ENCODE measurements at regions not wholly inside any gene's neighbourhood (a gene's known extent, or its start where the extent isn't known, plus 50 kb on each side); places are given as distances from the start of the nearest gene placed in this dataset.

GRCh38 chr5:7208938-7209337 lies 187.0 kb upstream of the ADCY2 start:
- no peak overlapping the region for H3K4me3 ChIP-seq (ENCODE audit: low read depth, low read length)
- DNase-seq (ENCODE audit: low read depth), result no peak
- TF ChIP-seq CTCF (IDR thresholded peaks at IDR 0.05; ENCODE audit: insufficient read depth, low read depth, low read length, missing control alignments), result no peak

- TF ChIP-seq CTCF (IDR thresholded peaks at IDR 0.05; ENCODE audit: insufficient read depth, low read depth, low read length, missing control alignments), result no peak
- H3K4me3 ChIP-seq (ENCODE audit: low read depth, low read length), result no peak overlapping the region
- no peak for DNase-seq (ENCODE audit: low read depth)
Observed at GRCh38 chr5:7209658-7210057, 186.3 kb upstream of the ADCY2 start.

GRCh38 chr5:7210549-7210948 lies 185.4 kb upstream of the ADCY2 start:
- DNase-seq (ENCODE audit: low read depth), result no peak
- no peak for TF ChIP-seq CTCF (IDR thresholded peaks at IDR 0.05; ENCODE audit: insufficient read depth, low read depth, low read length, missing control alignments)
- H3K4me3 ChIP-seq (ENCODE audit: low read depth, low read length), result no peak overlapping the region

- no peak for DNase-seq (ENCODE audit: low read depth)
- no peak for TF ChIP-seq CTCF (IDR thresholded peaks at IDR 0.05; ENCODE audit: insufficient read depth, low read depth, low read length, missing control alignments)
Observed at GRCh38 chr5:7213525-7213924, 182.4 kb upstream of the ADCY2 start.

GRCh38 chr5:7214906-7215416 lies 181.0 kb upstream of the ADCY2 start:
- no peak overlapping the region for H3K4me3 ChIP-seq (ENCODE audit: low read depth, low read length)
- TF ChIP-seq CTCF (IDR thresholded peaks at IDR 0.05; ENCODE audit: insufficient read depth, low read depth, low read length, missing control alignments), result no peak
- no peak for DNase-seq (ENCODE audit: low read depth)

More at GRCh38 chr5:7213525-7213924, 182.4 kb upstream of the ADCY2 start:
- H3K4me3 ChIP-seq (ENCODE audit: low read depth, low read length), result no peak overlapping the region

- H3K4me3 ChIP-seq (ENCODE audit: low read depth, low read length), result no peak overlapping the region
Observed at GRCh38 chr5:7218141-7218540, 177.8 kb upstream of the ADCY2 start.

More at GRCh38 chr5:7218141-7218540, 177.8 kb upstream of the ADCY2 start:
- DNase-seq (ENCODE audit: low read depth), result no peak
- no peak for TF ChIP-seq CTCF (IDR thresholded peaks at IDR 0.05; ENCODE audit: insufficient read depth, low read depth, low read length, missing control alignments)

All from GM12865 (cell line).